NB4 (cell line): ENCODE measurements at regions not wholly inside any gene's neighbourhood (a gene's known extent, or its start where the extent isn't known, plus 50 kb on each side); places are given as distances from the start of the nearest gene placed in this dataset.

Experiments
- CTCF ChIP-seq: IDR thresholded peaks from one replicate; pipeline ENCODE4 v1.5.1; 2012; ENCODE audit warnings: low read depth, low read length
- MYC ChIP-seq: IDR thresholded peaks from 2 replicates; pipeline ENCODE4 v1.6.1; 2011; ENCODE audit warnings: low read depth, low read length
- POLR2A ChIP-seq: IDR thresholded peaks from 2 replicates; pipeline ENCODE4 v1.6.1; 2011; ENCODE audit warnings: mild to moderate bottlenecking; ENCODE audit not compliant: insufficient read length; ENCODE audit errors: extremely low read depth

GRCh38 chr10:47206449-47207280, 93.3 kb upstream of the GDF10 start:
- TF ChIP-seq MYC (peak; percentile 34), POLR2A (no peak), CTCF (no peak)
